ENCODE measurements at regions not wholly inside any gene's neighbourhood (a gene's known extent, or its start where the extent isn't known, plus 50 kb on each side); places are given as distances from the start of the nearest gene placed in this dataset.

GRCh38 chr5:107320376-107320775 is 350.4 kb downstream of the EFNA5 start:
- no peak overlapping the region for H3K4me3 ChIP-seq (replicated peaks; ENCODE audit: low read depth, low read length)
- DNase-seq (ENCODE audit: extremely low read depth, low read depth), result no peak
- TF ChIP-seq, protein P1, sequence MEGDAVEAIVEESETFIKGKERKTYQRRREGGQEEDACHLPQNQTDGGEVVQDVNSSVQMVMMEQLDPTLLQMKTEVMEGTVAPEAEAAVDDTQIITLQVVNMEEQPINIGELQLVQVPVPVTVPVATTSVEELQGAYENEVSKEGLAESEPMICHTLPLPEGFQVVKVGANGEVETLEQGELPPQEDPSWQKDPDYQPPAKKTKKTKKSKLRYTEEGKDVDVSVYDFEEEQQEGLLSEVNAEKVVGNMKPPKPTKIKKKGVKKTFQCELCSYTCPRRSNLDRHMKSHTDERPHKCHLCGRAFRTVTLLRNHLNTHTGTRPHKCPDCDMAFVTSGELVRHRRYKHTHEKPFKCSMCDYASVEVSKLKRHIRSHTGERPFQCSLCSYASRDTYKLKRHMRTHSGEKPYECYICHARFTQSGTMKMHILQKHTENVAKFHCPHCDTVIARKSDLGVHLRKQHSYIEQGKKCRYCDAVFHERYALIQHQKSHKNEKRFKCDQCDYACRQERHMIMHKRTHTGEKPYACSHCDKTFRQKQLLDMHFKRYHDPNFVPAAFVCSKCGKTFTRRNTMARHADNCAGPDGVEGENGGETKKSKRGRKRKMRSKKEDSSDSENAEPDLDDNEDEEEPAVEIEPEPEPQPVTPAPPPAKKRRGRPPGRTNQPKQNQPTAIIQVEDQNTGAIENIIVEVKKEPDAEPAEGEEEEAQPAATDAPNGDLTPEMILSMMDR (IDR thresholded peaks at IDR 0.05; ENCODE audit: low read depth, low read length, missing control alignments), result no peak

DNA sequence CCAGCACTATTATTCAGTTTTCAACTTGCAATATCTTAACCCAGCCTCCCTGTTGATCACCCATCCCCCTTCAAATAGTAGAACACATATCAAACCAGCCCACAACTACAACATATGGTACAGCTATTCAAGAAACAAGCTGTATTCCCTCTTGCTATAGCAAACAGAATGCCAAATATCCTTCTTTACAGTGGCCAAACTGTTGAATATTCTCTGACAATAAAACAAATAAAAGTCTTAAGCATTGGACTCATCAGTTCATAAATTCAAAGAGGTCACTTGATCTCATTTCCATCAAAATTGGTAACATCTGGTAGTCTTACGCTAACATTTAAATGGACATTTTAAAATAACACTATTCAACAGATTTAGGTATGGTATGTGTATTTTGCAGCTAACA is 350.8 kb downstream of the EFNA5 start:
- DNase-seq (ENCODE audit: extremely low read depth, low read depth), result no peak
- H3K4me3 ChIP-seq (replicated peaks; ENCODE audit: low read depth, low read length), result no peak overlapping the region
- TF ChIP-seq, protein P1 (IDR thresholded peaks at IDR 0.05; ENCODE audit: low read depth, low read length, missing control alignments), result no peak

DNA sequence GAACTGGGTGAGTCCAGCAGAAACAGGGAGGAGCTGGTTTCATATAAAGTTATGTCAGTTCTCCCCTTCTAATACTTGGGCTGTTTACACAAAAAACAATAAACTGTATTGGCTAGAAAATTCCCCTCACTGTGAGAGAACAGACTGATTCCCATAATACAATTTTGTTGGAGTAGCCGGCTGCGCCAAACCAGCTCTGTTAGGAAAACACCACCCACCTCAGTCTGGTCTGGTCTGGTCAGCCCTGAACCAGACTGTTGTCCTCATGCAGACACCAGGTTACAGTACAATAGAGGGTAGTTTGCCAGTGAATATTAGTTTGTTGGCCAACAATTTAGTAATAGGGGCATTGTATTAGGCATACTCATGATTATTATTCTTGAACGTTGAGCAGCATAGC is 356.4 kb downstream of the EFNA5 start:
- DNase-seq (ENCODE audit: extremely low read depth, low read depth), result no peak
- TF ChIP-seq, protein P1 (IDR thresholded peaks at IDR 0.05; ENCODE audit: low read depth, low read length, missing control alignments), result no peak

GRCh38 chr5:107313921-107314320 is 356.8 kb downstream of the EFNA5 start:
- TF ChIP-seq, protein P1 (IDR thresholded peaks at IDR 0.05; ENCODE audit: low read depth, low read length, missing control alignments), result no peak

More for the DNA sequence above, 356.4 kb downstream of the EFNA5 start:
- H3K4me3 ChIP-seq (replicated peaks; ENCODE audit: low read depth, low read length), result no peak overlapping the region

DNA sequence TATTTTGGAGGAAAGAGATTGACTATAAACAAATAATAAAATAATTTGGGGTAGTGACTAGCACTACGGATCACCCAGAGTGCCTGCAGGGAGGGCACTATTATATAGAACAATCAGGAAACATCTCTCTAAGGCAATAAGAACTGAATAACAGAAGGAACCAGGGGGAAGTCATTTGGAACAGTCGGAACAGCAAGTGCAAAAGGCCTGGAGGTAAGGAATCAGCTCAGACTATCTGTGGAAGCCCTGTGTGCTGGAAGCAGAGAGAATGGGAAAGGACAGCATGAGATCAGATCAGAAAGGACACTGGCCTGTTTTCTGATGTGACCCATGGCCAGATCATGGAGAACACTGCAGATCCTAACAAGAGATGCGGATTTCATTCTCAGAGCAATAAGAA is 357.6 kb downstream of the EFNA5 start:
- DNase-seq (ENCODE audit: extremely low read depth, low read depth), result no peak
- TF ChIP-seq, protein P1 (IDR thresholded peaks at IDR 0.05; ENCODE audit: low read depth, low read length, missing control alignments), result no peak
- H3K4me3 ChIP-seq (replicated peaks; ENCODE audit: low read depth, low read length), result no peak overlapping the region

More at GRCh38 chr5:107313921-107314320, 356.8 kb downstream of the EFNA5 start:
- no peak overlapping the region for H3K4me3 ChIP-seq (replicated peaks; ENCODE audit: low read depth, low read length)
- DNase-seq (ENCODE audit: extremely low read depth, low read depth), result no peak

GRCh38 chr5:107310181-107310580 is 360.6 kb downstream of the EFNA5 start:
- TF ChIP-seq, protein P1 (IDR thresholded peaks at IDR 0.05; ENCODE audit: low read depth, low read length, missing control alignments), result no peak
- DNase-seq (ENCODE audit: extremely low read depth, low read depth), result no peak
- no peak overlapping the region for H3K4me3 ChIP-seq (replicated peaks; ENCODE audit: low read depth, low read length)

DNA sequence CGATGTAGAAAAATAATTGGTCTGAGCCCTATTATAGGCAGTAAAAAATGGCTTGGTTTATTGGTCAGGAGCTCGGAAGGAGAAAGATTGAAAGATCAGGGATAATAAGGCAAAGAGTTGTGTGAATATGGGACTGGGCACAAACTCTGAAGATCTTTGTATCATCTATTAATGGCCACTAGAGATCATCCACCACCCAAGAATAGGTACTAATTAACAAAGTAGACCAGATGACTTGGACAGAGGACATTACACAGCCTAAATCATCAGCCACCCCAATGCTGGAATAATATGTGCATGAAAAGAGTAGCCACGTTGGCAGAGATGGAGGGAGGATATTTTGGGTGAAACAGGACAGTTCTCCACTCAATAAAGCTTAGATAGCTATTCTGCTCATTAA is 364.1 kb downstream of the EFNA5 start:
- TF ChIP-seq, protein P1 (IDR thresholded peaks at IDR 0.05; ENCODE audit: low read depth, low read length, missing control alignments), result no peak
- no peak overlapping the region for H3K4me3 ChIP-seq (replicated peaks; ENCODE audit: low read depth, low read length)
- DNase-seq (ENCODE audit: extremely low read depth, low read depth), result no peak

Data from HFF-Myc (cell line).